HEK293 (cell line): ENCODE measurements at regions not wholly inside any gene's neighbourhood (a gene's known extent, or its start where the extent isn't known, plus 50 kb on each side); places are given as distances from the start of the nearest gene placed in this dataset.

Experiments used
- CTCF ChIP-seq: fragments of 450-650 bp; formaldehyde crosslinking; IDR thresholded peaks from 2 replicates; pipeline ENCODE4 v1.5.1; 2016; ENCODE audit warnings: missing biosample characterization, missing genetic modification characterization
- YY1 ChIP-seq: fragments of 450-650 bp; formaldehyde crosslinking; IDR thresholded peaks from 2 replicates; pipeline ENCODE4 v1.5.1; 2018; ENCODE audit warnings: missing biosample characterization, missing genetic modification characterization
- ZFP37 ChIP-seq: fragments of 450-650 bp; formaldehyde crosslinking; IDR thresholded peaks from 2 replicates; pipeline ENCODE4 v1.5.1; 2016; ENCODE audit warnings: missing biosample characterization, missing genetic modification characterization
- ZNF202 ChIP-seq: fragments of 450-650 bp; formaldehyde crosslinking; IDR thresholded peaks from 2 replicates; pipeline ENCODE4 v1.5.1; 2016; ENCODE audit warnings: missing biosample characterization, missing genetic modification characterization, borderline replicate concordance
- ZNF416 ChIP-seq: fragments of 450-650 bp; formaldehyde crosslinking; IDR thresholded peaks from 2 replicates; pipeline ENCODE4 v1.5.1; 2016; ENCODE audit warnings: missing biosample characterization, missing genetic modification characterization

GRCh38 chr2:240376739-240377138, 58.7 kb upstream of the GPC1 start:
- TF ChIP-seq ZNF202 (tag by site-specific recombination) (no peak), YY1 (tag by site-specific recombination) (no peak), CTCF (no peak), ZNF416 (no peak), ZFP37 (tag by site-specific recombination) (no peak)
